Mucosa of descending colon (tissue), 3 donors: ENCODE measurements at regions not wholly inside any gene's neighbourhood (a gene's known extent, or its start where the extent isn't known, plus 50 kb on each side); places are given as distances from the start of the nearest gene placed in this dataset.
A peak's percentile ranks its signal among the peaks of the same experiment; 100 is the strongest.

Experiments
- ATAC-seq: fragments of 200-7000 bp; cut with Tn5 transposase; one replicate; pipeline ENCODE4 v1.9.1; 2020; ENCODE audit warnings: mild to moderate bottlenecking, moderate library complexity
- DNase-seq, 3 donors: peaks; one replicate each; pipeline ENCODE4 v3.0.0-alpha.2; 2020
- H3K36me3 ChIP-seq: fragments of 200-600 bp; one replicate; pipeline ENCODE4 v1.8.0; 2021; ENCODE audit warnings: low read depth, mild to moderate bottlenecking
- H3K4me1 ChIP-seq: fragments of 200-600 bp; one replicate; pipeline ENCODE4 v1.8.0; 2021; ENCODE audit warnings: low read depth, mild to moderate bottlenecking
- H3K4me3 ChIP-seq: fragments of 200-600 bp; one replicate; pipeline ENCODE4 v1.8.0; 2021; ENCODE audit warnings: mild to moderate bottlenecking
- H3K9me3 ChIP-seq: fragments of 200-600 bp; one replicate; pipeline ENCODE4 v1.8.0; 2021; ENCODE audit warnings: mild to moderate bottlenecking
- intact Hi-C, 2 donors: fragments of 100-400 bp; cut with DNase I in 1 of 2; cut with micrococcal nuclease in 1 of 2; formaldehyde crosslinking; loops; one replicate each; pipeline versions ENCODE4 v1.11.0 to v1.11.1; 2022; cut with DNase I, micrococcal nuclease
- TF ChIP-seq, protein P1 (sequence below): fragments of 200-600 bp; IDR thresholded peaks from one replicate; pipeline ENCODE4 v1.8.0; 2022; ENCODE audit warnings: antibody characterized with exemption, mild to moderate bottlenecking
- donor health status: DM: no; HTN: no; CAD: no; lungs with moderate emphysema.
- donor health status: DM: no; HTN: no; CAD: no.
- donor health status: DM: no; HTN: yes; CAD: no.

DNA sequence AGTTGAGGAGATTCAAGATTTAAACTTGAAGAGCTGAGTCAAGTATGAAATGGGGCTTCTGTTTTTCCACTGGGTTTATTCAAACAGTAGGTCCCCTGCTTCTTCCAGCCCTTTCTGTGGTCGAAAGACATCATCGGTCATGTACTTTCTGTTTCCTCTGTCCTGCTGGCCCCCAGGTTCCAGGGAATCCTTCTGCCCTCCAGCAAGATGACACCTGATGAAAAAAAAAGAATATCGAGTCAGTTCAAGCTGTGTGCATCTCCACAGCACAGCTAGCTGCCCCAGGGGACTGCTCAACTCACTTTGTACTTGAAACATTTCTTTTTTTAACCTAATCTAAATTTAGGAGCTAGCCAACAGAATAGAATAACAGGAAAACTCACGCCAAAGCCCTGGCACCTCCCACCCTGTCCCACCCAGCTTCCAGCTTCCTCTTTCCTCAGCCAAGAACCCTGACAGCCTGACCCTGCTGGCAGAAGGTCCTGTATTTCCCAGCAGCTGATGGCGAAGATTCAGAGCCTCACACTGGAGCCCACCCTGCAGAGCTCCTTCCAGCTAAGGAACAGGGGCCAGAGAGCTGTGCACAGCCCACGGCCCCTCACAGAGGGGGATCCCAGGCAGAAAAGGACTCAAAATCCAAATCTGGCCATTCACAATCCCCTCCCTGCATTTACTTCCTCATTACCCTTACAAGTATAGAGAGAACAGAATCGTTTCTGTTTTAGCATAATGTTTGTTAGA, 176.5 kb downstream of the PSMG1 start:
- intact Hi-C loops = no loop called here
- peaks cover 21% of the 10 kb centered on the region for H3K4me1 ChIP-seq
- peak; percentile 74 to 79 (median 78) for DNase-seq
- H3K9me3 ChIP-seq = no peaks in the 10 kb centered on the region
- no peak overlapping the region for H3K4me3 ChIP-seq
- peak; percentile 67 for ATAC-seq
- H3K36me3 ChIP-seq = no peaks in the 10 kb centered on the region
- TF ChIP-seq, protein P1, sequence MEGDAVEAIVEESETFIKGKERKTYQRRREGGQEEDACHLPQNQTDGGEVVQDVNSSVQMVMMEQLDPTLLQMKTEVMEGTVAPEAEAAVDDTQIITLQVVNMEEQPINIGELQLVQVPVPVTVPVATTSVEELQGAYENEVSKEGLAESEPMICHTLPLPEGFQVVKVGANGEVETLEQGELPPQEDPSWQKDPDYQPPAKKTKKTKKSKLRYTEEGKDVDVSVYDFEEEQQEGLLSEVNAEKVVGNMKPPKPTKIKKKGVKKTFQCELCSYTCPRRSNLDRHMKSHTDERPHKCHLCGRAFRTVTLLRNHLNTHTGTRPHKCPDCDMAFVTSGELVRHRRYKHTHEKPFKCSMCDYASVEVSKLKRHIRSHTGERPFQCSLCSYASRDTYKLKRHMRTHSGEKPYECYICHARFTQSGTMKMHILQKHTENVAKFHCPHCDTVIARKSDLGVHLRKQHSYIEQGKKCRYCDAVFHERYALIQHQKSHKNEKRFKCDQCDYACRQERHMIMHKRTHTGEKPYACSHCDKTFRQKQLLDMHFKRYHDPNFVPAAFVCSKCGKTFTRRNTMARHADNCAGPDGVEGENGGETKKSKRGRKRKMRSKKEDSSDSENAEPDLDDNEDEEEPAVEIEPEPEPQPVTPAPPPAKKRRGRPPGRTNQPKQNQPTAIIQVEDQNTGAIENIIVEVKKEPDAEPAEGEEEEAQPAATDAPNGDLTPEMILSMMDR = no peak

DNA sequence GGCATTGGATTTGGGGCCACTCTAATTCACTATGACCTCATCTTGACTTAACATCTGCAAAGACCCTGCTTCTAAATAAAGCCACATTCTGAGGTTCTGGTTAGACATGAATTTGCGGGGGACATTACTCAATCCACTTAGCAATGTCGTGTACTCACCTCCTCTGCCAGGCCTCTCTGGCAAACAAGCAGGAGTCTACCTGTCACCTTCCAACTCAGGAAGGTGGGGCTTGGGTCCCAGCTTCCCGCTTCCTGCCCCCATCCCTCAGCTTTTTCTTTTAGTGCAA, 177.8 kb downstream of the PSMG1 start:
- no peak overlapping the region for H3K4me3 ChIP-seq
- peaks cover 21% of the 10 kb centered on the region for H3K4me1 ChIP-seq
- ATAC-seq (no peak), DNase-seq (no peak)
- H3K36me3 ChIP-seq = no peaks in the 10 kb centered on the region
- no peaks in the 10 kb centered on the region for H3K9me3 ChIP-seq
- intact Hi-C loops = no loop called here
- TF ChIP-seq, protein P1 = no peak

DNA sequence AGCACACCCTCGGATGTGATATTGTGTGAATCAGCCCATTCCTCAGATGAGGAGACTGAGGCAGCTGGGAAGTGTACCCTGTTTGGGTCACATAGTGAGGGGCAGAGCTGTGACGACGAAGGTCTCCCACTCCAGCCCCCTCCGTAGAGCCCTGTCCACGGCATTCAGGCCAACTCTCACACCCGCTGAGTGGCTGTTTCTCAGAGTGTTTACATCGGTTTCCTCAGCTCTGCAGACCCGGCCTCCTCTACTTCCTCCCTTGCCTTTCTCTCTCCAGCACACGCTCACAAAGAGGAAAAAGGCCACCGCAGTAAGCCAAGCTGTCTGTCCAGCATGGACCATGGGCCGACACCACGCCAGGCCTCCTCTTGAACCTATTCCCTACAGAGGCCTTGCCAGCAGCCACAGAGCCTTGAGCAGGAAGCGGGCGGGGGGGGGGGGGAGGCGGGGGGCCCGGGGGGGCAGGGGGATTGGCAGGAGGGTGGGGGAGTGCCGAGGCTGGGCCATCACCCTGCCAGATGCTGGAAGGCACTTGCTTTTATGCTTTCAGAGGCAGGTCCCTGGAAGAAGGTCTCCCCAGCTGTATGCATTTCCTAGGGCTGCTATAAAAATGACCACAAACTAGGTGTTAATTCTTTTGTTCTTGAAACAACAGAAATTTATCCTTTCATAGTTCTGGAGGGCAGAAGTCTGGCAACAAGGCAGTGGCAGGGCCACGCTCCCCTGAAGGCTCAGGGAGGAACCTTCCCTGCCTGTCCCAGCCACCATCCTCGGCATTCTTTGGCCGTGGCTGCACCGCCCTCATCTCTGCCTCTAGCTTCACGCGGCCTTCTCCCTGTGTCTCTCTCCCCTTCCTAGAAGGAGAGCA, 178.4 kb downstream of the PSMG1 start:
- no peaks in the 10 kb centered on the region for H3K36me3 ChIP-seq
- peaks cover 21% of the 10 kb centered on the region for H3K4me1 ChIP-seq
- DNase-seq (peak in 2 of 3 donors; percentile 61 to 70), ATAC-seq (peak; percentile 55)
- TF ChIP-seq, protein P1 = no peak
- no peaks in the 10 kb centered on the region for H3K9me3 ChIP-seq
- H3K4me3 ChIP-seq = no peak overlapping the region
- intact Hi-C loops = no loop called here

DNA sequence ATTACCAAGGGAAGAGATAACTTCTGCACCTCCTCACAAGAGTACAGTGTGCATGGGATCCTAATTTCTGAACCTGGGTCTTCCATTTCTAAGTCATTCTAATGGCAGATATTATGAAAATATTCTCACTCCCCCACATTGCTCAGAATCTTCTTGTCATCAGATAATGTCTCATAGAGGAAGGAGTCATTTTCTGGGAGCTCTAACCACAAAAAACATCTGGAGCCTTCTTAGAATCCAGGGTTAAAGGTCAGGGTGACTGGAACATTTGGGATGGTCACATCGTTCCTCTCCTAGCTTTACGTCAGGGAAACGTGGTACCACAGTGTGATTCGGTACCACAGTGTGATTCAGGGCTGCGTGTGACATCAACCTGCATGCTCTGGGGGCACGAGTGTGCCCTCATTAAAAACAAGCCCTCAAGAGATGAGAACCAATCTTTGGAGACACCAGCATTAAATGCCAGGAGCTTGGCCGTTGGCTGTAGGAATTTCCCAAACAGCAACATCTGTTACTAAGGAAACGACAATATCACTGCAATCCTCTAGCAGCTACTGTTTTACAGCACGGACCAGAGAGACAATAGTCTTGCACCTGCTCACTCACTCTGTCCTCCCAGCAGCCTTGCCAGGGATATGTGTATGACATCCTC, 179.1 kb downstream of the PSMG1 start:
- TF ChIP-seq, protein P1 = no peak
- intact Hi-C loops = no loop called here
- ATAC-seq (peak; percentile 69), DNase-seq (peak in 1 of 3 donors; percentile 19)
- H3K36me3 ChIP-seq = no peaks in the 10 kb centered on the region
- peaks cover 21% of the 10 kb centered on the region for H3K4me1 ChIP-seq
- no peak overlapping the region for H3K4me3 ChIP-seq
- H3K9me3 ChIP-seq = no peaks in the 10 kb centered on the region

DNA sequence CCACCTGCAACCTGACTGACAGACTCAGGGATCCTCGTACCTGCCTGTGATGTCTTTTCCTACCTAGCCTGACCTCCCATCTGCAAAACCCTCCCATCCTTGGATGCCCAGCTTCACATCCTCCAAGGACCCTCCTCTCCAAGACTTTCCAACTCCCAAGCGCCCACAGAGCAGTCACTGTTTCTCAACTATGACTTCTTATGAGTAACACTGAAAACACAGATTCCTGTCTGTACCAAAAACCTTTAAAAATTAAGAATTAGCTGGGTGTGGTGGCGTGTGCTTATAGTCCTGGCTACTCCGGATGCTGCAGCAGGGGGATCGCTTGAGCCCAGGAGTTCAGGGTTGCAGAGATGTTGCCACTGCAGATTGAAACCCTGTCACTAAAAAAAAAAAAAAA, 181.9 kb downstream of the PSMG1 start:
- ATAC-seq = no peak
- intact Hi-C loops = no loop called here

More for the DNA sequence above, 181.9 kb downstream of the PSMG1 start:
- Histone ChIP-seq H3K36me3 (no peaks in the 10 kb centered on the region), H3K9me3 (no peaks in the 10 kb centered on the region), H3K4me3 (no peak overlapping the region), H3K4me1 (peaks cover 13% of the 10 kb centered on the region)
- TF ChIP-seq, protein P1 = no peak
- DNase-seq = no peak
